Testis (tissue), 2 donors: ENCODE measurements at regions not wholly inside any gene's neighbourhood (a gene's known extent, or its start where the extent isn't known, plus 50 kb on each side); places are given as distances from the start of the nearest gene placed in this dataset.

Experiments
- POLR2A ChIP-seq: fragments of 450-650 bp; IDR thresholded peaks from one replicate; pipeline ENCODE4 v1.6.1; 2017; ENCODE audit warnings: antibody characterized with exemption, mild to moderate bottlenecking, moderate library complexity
- TF ChIP-seq, protein P1 (sequence below), 3 experiments: fragments of 450-650 bp in 2 of 3; fragments of 200-600 bp in 1 of 3; sonication (generic) in 1 of 3; IDR thresholded peaks; one replicate each; pipeline ENCODE4 v1.5.1; 2016 to 2019; ENCODE audit warnings: antibody characterized with exemption in 3 of 3, mild to moderate bottlenecking in 2 of 3, moderate library complexity in 1 of 3

DNA sequence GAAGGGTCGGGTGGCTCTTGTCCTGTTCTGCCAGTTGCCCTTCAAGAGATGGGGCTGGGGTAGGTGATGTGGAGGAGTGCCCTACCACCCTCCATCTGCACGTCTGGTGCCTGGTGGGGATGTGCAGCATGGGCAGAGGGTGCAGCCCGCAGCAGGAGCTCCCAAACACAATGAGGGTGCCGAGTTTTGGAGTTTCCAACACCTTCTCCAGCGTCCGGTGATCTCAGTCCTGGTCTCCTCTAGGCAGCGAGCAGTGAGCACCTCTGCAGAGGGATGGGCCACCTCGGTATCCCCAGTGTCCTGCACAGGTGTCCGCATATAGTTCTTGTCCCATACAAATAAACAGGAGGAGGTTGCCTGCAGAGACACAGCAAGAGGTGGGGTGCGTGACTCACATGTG lies 136.0 kb downstream of the ENGASE start:
- TF ChIP-seq, protein P1, sequence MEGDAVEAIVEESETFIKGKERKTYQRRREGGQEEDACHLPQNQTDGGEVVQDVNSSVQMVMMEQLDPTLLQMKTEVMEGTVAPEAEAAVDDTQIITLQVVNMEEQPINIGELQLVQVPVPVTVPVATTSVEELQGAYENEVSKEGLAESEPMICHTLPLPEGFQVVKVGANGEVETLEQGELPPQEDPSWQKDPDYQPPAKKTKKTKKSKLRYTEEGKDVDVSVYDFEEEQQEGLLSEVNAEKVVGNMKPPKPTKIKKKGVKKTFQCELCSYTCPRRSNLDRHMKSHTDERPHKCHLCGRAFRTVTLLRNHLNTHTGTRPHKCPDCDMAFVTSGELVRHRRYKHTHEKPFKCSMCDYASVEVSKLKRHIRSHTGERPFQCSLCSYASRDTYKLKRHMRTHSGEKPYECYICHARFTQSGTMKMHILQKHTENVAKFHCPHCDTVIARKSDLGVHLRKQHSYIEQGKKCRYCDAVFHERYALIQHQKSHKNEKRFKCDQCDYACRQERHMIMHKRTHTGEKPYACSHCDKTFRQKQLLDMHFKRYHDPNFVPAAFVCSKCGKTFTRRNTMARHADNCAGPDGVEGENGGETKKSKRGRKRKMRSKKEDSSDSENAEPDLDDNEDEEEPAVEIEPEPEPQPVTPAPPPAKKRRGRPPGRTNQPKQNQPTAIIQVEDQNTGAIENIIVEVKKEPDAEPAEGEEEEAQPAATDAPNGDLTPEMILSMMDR (IDR thresholded peaks at IDR 0.05) = no peak
- no peak for TF ChIP-seq POLR2A
